Stimulated activated CD8-positive, alpha-beta memory T cell treated with anti-CD3 and anti-CD28 coated beads, Interleukin-4, amount 100 ng/mL, for 1 hour (primary cell): ENCODE measurements at regions not wholly inside any gene's neighbourhood (a gene's known extent, or its start where the extent isn't known, plus 50 kb on each side); places are given as distances from the start of the nearest gene placed in this dataset.
"Not testable (repeated sequence)": the region's sequence is repeated elsewhere in the genome, so short reads cannot be mapped to it uniquely, and the experiment has no call there.

Source experiments
- DNase-seq, 2 donors: peaks; one replicate each; pipeline ENCODE4 v3.0.0-alpha.2; 2020; ENCODE audit warnings: low read depth in 2 of 2, low spot score in 1 of 2

- DNase-seq, result no peak
Measured at GRCh38 chr1:90826024-90826423, 108.9 kb upstream of the BARHL2 start.

- DNase-seq, result no peak
Measured at GRCh38 chr1:90824551-90824950, 107.4 kb upstream of the BARHL2 start.

GRCh38 chr1:90823686-90824085, 106.6 kb upstream of the BARHL2 start:
- no peak for DNase-seq

GRCh38 chr1:90821788-90822359, 104.8 kb upstream of the BARHL2 start:
- DNase-seq, result no peak

GRCh38 chr1:90821152-90821787, 104.2 kb upstream of the BARHL2 start:
- no peak for DNase-seq

GRCh38 chr1:90820745-90821144, 103.6 kb upstream of the BARHL2 start:
- DNase-seq, result no peak

GRCh38 chr1:90817399-90817798, 100.3 kb upstream of the BARHL2 start:
- no peak for DNase-seq

GRCh38 chr1:90812237-90812636, 95.1 kb upstream of the BARHL2 start:
- not testable (repeated sequence) for DNase-seq

- not testable (repeated sequence) for DNase-seq
Measured at GRCh38 chr1:90811444-90811950, 94.4 kb upstream of the BARHL2 start.

- no peak for DNase-seq
Measured at GRCh38 chr1:90810681-90811080, 93.6 kb upstream of the BARHL2 start.

GRCh38 chr1:90809996-90810395, 92.9 kb upstream of the BARHL2 start:
- no peak for DNase-seq

GRCh38 chr1:90809093-90809492, 92.0 kb upstream of the BARHL2 start:
- DNase-seq, result no peak

- no peak for DNase-seq
Measured at GRCh38 chr1:90807329-90807728, 90.2 kb upstream of the BARHL2 start.

- no peak for DNase-seq
Measured at GRCh38 chr1:90802622-90803021, 85.5 kb upstream of the BARHL2 start.

GRCh38 chr1:90800012-90800717, 83.1 kb upstream of the BARHL2 start:
- DNase-seq, result no peak

GRCh38 chr1:90799326-90799725, 82.2 kb upstream of the BARHL2 start:
- no peak for DNase-seq

GRCh38 chr1:90798883-90799282, 81.8 kb upstream of the BARHL2 start:
- no peak for DNase-seq

GRCh38 chr1:90798344-90798743, 81.2 kb upstream of the BARHL2 start:
- DNase-seq, result no peak

- no peak for DNase-seq
Measured at GRCh38 chr1:90795431-90795830, 78.3 kb upstream of the BARHL2 start.

GRCh38 chr1:90786709-90787108, 69.6 kb upstream of the BARHL2 start:
- no peak for DNase-seq

- no peak for DNase-seq
Measured at GRCh38 chr1:90784186-90784847, 67.2 kb upstream of the BARHL2 start.

GRCh38 chr1:90783181-90783580, 66.1 kb upstream of the BARHL2 start:
- DNase-seq, result no peak
